ENCODE measurements at regions not wholly inside any gene's neighbourhood (a gene's known extent, or its start where the extent isn't known, plus 50 kb on each side); places are given as distances from the start of the nearest gene placed in this dataset.

- no peak for DNase-seq
Measured at GRCh38 chr1:61627365-61627764, 97.6 kb downstream of the TM2D1 start.

- no peak for DNase-seq
Measured at GRCh38 chr1:61626816-61627215, 98.1 kb downstream of the TM2D1 start.

GRCh38 chr1:61623852-61624251, 101.1 kb downstream of the TM2D1 start:
- no peak for DNase-seq

GRCh38 chr1:61620536-61620935, 104.4 kb downstream of the TM2D1 start:
- DNase-seq: no peak

GRCh38 chr1:61618755-61619154, 106.2 kb downstream of the TM2D1 start:
- DNase-seq: no peak

- no peak for DNase-seq
Measured at GRCh38 chr1:61618193-61618592, 106.7 kb downstream of the TM2D1 start.

GRCh38 chr1:61616830-61617229, 108.1 kb downstream of the TM2D1 start:
- DNase-seq: no peak

- no peak for DNase-seq
Measured at GRCh38 chr1:61612602-61613001, 112.3 kb downstream of the TM2D1 start.

- DNase-seq: no peak
Measured at GRCh38 chr1:61609040-61609439, 115.9 kb downstream of the TM2D1 start.

- DNase-seq: no peak
Measured at GRCh38 chr1:61607448-61607847, 117.5 kb downstream of the TM2D1 start.

- no peak for DNase-seq
Measured at GRCh38 chr1:61606448-61607312, 118.3 kb downstream of the TM2D1 start.

- DNase-seq: no peak
Measured at GRCh38 chr1:61605607-61606321, 119.2 kb downstream of the TM2D1 start.

- no peak for DNase-seq
Measured at GRCh38 chr1:61604684-61605083, 120.3 kb downstream of the TM2D1 start.

- no peak for DNase-seq
Measured at GRCh38 chr1:61604261-61604660, 120.7 kb downstream of the TM2D1 start.

GRCh38 chr1:61602663-61603062, 122.3 kb downstream of the TM2D1 start:
- DNase-seq: no peak

GRCh38 chr1:61597601-61598000, 127.3 kb downstream of the TM2D1 start:
- no peak for DNase-seq

GRCh38 chr1:61593331-61593730, 131.6 kb downstream of the TM2D1 start:
- no peak for DNase-seq

GRCh38 chr1:61591351-61591750, 133.6 kb downstream of the TM2D1 start:
- DNase-seq: no peak

- DNase-seq: no peak
Measured at GRCh38 chr1:61588736-61589672, 135.9 kb downstream of the TM2D1 start.

- DNase-seq: no peak
Measured at GRCh38 chr1:61585714-61586113, 139.2 kb downstream of the TM2D1 start.

- DNase-seq: no peak
Measured at GRCh38 chr1:61583703-61584102, 141.2 kb downstream of the TM2D1 start.

GRCh38 chr1:61581251-61581650, 143.7 kb downstream of the TM2D1 start:
- DNase-seq: no peak

GRCh38 chr1:61580417-61580816, 144.5 kb downstream of the TM2D1 start:
- no peak for DNase-seq

Measured in GOT3 (cell line).